ENCODE measurements at regions not wholly inside any gene's neighbourhood (a gene's known extent, or its start where the extent isn't known, plus 50 kb on each side); places are given as distances from the start of the nearest gene placed in this dataset.

- DNase-seq, result no peak
These were observed 1188.2 kb upstream of the TMEM132C start for GRCh38 chr12:127078577-127079350.

GRCh38 chr12:127079636-127080035 is 1187.3 kb upstream of the TMEM132C start:
- DNase-seq, result no peak

DNA sequence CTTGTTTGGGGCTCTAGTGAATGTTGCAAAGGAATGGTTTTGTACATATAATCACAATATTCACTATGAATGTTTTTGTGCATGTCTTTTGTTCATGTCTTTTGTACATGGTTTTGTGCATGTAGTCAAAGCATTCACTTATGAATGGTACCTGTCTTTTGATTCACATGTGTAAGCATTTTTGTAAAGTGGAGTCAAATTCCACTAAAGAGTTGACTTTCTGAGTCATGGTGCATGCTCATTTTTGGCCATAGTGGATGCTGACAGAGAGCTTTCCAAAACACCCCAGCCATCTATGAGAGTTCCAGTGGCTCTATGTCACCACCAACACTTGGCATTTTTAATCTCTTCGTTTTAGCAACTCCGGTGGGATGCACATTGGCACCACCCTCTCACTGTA is 1185.9 kb upstream of the TMEM132C start:
- DNase-seq, result no peak

- peak; percentile 45 for DNase-seq
These were observed 1183.7 kb upstream of the TMEM132C start for GRCh38 chr12:127083008-127083949.

DNA sequence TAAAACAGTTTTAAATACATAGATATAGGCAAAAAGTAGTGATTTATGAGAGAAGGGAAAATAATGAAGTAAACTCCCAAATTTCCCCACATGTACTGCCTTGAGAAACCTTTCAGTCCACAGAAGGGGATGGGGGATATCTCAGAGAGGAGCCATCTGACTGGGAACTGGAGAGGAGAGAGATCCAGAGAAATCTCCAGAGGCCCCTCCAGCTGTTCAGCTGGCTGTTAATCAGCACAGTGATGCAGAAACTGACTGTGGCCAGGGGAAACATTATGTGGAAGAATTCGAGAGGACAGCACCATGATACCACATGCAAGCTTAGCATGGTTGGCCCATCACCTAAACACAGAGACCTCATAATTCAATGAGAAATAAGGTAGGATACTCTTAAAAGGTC is 1165.9 kb upstream of the TMEM132C start:
- no peak for DNase-seq

DNA sequence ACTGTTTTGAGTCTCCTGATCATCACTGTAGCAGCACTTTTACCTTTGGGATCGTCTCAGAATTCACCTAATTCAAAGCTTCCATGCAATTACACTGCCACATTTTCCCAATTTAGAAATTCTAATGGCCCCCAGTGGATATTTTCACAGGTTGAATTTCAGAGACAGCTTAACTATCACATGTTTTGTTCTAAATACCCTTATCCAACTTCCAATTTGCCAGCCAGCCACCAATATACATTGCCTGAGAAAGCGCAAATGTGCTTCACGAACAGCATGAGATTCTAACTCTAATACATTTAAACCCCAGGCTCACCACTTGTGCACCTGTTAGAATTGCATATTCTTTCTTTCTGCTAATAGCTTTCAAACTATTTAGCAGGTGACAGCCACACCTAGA is 1160.9 kb upstream of the TMEM132C start:
- DNase-seq, result no peak

DNA sequence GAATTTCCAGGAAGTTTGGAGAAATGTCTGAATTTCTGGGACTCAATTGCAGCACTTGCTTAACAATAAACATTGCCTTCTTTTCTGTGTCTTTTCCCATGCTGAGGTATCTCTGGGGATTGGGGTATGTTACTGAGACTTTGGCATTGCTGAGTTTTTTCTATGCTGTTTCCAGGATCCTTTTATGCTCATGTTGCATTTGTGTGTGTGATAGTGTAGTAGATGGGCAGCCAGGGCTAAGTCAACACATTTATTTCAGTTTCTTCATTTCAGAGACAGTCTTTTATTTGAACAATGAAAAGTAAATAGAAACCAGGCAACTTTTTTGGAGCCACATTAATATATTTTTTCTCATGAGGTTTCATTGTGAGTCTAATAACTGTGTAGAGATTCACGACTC is 1160.3 kb upstream of the TMEM132C start:
- DNase-seq, result no peak

GRCh38 chr12:127107744-127108143 is 1159.2 kb upstream of the TMEM132C start:
- DNase-seq, result no peak

- DNase-seq, result peak; percentile 17
These were observed 1158.4 kb upstream of the TMEM132C start for GRCh38 chr12:127108360-127109215.

- no peak for DNase-seq
These were observed 1153.0 kb upstream of the TMEM132C start for GRCh38 chr12:127113945-127114344.

DNA sequence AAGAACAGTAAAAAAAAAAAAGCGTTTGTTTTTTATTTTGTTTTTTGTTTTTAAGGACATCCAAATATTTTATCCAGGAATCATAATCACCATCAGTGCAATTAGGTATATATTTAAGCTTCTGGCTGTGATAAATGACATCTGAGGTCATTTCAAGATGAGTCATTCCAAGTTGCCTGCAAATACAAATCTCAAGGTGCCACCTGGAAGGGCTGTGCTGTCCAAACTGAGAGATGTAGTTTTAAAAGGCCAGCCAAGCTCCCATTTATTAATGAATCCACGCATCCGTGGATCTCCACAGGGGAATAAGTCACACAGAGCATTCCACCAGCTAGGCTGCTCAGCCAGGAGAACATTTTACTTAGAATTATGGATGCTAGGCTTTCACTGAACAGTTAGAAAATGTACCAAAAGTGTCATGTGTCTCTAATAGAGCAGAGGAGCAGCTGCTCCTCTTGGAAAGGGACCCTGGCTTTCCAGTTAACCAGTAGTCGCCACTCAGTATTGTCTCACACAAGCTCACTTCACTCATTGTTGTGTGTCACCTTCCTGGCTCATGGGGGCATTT is 1151.4 kb upstream of the TMEM132C start:
- DNase-seq, result no peak

DNA sequence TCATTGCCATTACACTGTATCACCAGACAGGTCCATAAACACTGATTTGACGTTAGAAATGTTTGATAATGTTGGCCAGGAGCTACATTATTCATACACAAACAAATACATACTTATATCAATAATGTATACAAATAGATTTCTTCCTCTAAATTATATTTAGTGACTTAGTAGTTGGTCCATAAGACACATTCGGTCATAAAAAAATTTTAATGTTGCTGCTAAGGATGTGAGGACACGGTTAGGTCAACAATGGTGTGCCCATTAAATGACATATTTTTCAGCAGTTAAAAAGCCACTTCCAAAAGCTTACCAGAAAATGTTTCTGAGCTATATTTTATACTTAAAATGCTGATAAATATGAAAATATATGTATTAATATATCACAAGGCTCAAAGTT is 1148.7 kb upstream of the TMEM132C start:
- DNase-seq, result no peak

DNA sequence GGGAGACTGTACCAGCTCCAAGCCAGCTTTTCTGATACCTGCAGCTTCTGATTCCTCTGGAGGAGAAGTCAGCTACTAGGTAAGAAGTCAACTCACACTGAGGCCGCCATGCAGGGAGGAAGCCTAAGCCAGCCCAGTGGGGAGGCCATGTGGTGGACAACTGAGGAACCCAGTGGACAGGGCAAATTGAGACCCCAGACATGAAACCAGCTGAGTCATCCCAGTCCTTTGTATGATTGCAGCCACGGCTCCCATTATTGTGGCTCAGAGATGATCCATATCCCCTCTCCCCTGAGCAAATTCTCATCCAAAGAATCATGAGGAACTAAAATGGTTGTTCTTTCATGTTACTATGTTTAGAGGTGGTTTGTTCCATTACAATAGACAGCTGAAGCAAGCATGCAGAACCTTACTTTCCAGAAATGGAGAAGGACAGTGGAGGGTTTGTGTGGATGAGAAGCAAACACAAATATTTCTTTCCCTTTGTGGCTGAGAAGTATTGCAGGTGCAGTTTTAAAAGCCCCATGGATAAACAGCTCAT is 1147.3 kb upstream of the TMEM132C start:
- no peak for DNase-seq

- no peak for DNase-seq
These were observed 1146.1 kb upstream of the TMEM132C start for GRCh38 chr12:127120851-127121250.

DNA sequence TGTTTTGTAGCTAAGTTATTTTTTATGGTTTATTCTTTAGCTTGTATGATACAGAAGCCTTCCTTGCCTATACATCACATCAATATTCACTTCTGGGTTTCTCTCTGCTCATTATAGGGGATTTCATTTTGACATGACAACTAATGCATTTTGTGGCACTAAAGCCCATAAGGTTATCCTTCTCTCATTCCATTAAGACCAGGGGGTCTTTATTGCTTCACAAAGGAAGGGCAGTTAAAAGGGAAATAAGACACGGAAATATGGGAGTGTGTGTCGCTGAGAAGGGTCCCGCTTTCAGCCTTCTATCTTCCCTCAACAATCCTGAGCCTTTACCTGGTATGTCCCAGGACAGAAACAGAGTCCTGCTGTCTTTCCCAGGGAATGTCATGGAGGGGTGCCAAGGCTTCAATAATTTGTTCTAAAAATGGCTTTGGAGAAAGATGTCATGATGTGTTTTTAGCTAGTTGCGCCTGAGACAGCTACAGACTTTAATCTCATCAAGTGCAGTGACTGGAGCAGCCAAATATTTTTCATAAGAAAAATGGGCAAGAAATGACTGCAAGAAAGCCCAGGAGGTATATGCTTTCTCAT is 1145.4 kb upstream of the TMEM132C start:
- DNase-seq, result no peak

DNA sequence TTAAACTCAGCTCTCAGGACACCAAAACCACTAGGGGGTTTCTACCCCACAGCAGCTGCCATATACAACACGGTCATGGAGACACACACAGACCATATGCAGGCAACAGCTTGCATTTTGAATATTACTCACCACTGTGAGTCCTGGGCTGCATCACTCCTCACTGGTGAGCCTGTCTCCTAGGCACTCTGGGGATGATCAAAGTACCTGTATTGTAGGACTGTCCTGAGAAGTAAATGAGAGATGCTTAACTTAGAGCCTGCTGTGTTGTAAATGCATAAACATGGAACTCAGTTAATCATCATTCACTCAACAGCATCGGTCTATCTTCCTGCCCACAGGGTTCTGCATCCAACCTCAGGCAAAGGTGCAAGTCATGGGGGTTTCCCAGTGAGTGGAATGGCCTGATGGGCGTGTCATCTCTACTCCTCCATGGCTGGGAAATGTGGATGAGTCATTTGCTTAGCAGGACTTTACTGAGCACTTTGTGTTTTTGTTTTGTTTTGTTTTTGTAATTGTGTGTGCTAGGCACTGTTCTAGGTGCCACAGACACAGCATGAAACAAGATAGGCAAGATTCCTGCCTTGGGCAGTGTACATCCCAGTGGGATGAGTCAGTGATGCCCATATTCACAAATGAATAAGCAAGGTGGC is 1141.2 kb upstream of the TMEM132C start:
- peak; percentile 67 for DNase-seq

- DNase-seq, result no peak
These were observed 1140.7 kb upstream of the TMEM132C start for GRCh38 chr12:127126260-127126628.

- DNase-seq, result no peak
These were observed 1139.1 kb upstream of the TMEM132C start for GRCh38 chr12:127127897-127128296.

DNA sequence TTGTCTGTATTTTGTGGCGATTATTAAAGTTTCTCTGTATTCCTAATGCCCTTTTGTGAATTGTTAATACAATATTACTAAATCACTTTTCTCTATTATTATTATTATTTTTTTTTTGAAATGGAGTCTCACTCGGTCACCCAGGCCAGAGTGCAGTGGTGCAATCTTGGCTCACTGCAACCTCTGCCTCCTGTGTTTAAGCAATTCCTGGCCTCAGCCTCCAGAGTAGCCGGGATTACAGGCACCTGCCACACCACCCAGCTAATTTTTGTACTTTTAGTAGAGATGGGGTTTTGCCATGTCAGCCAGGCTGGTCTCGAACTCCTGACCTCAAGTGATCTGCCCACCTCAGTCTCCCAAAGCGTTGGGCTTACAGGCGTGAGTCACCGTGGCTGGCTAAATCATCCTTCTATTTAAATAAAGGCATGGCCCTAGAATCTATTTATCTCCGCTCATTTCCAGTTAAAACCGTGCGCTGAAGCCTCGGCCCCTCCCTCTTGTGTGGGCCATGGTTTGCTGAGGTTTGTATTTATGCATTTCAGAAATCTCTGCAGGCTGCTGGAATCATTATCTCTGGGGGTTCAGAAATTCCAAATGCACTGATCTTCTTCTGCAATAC is 1136.4 kb upstream of the TMEM132C start:
- DNase-seq, result no peak

DNA sequence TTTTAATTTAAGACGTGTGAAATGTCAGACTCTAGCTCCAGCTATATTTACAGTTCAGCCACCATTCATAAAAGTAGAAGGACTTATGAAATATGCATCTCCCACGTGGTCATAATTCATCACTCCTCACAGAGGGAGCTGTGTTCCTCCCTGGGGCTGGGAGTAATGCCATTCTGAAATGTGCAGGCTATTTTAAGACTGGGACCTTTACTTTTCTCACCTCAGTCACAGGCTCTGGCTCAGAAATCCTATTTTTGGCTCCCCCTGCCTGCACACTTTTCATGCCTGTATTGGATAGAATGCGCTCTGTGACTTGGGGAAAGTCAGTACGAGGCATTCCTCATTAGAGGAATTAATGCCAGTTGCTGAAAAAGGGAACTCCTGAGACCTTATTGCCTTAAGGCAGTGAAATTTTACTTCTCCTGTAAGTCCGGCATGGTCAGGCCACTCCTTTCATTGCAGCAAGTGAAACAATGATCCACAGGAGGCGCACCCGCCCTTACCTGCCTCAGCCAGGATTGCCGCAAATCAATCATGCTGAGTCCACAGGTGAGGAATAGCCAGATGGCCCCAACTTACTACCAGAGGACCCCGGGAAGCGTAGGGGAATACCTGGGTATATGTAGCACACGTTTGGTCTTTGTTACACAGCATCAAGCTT is 1133.2 kb upstream of the TMEM132C start:
- DNase-seq, result no peak

Measured in amniotic stem cell (primary cell).